HG02588 (cell line): ENCODE measurements at regions not wholly inside any gene's neighbourhood (a gene's known extent, or its start where the extent isn't known, plus 50 kb on each side); places are given as distances from the start of the nearest gene placed in this dataset.
"Not testable (repeated sequence)": the region's sequence is repeated elsewhere in the genome, so short reads cannot be mapped to it uniquely, and the experiment has no call there.

ENCODE experiments used
- ATAC-seq: cut with Tn5 transposase; IDR thresholded peaks from one replicate; pipeline ENCODE4 v1.9.1; 2021; ENCODE audit warnings: mild to moderate bottlenecking, moderate library complexity; ENCODE audit not compliant: unreplicated experiment

DNA sequence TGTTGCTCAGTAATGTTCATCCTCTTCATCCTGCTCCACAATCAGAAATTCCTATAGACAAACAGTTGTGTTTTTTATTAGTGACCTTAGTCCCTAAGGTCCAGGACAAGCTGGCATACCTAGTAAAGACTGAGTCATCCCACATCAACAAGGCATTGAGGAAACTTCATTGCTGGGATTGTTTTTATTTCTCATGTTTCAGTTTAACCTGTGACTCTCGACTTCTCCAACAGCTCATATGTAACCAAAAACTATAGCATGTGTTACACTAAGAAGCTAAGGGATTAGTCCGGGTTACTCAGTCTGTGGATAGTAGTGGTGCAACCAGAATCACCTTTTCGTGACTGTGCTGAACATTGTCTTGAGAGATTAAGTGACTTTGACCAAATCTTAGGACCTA lies 292.1 kb downstream of the RDH14 start:
- no peak for ATAC-seq

- no peak for ATAC-seq
These were observed 293.0 kb downstream of the RDH14 start for GRCh38 chr2:18267501-18267900.

GRCh38 chr2:18266699-18267098 lies 293.8 kb downstream of the RDH14 start:
- ATAC-seq, result not testable (repeated sequence)

- ATAC-seq, result no peak
These were observed 294.6 kb downstream of the RDH14 start for GRCh38 chr2:18265614-18266586.

- ATAC-seq, result no peak
These were observed 297.9 kb downstream of the RDH14 start for GRCh38 chr2:18262601-18263000.

DNA sequence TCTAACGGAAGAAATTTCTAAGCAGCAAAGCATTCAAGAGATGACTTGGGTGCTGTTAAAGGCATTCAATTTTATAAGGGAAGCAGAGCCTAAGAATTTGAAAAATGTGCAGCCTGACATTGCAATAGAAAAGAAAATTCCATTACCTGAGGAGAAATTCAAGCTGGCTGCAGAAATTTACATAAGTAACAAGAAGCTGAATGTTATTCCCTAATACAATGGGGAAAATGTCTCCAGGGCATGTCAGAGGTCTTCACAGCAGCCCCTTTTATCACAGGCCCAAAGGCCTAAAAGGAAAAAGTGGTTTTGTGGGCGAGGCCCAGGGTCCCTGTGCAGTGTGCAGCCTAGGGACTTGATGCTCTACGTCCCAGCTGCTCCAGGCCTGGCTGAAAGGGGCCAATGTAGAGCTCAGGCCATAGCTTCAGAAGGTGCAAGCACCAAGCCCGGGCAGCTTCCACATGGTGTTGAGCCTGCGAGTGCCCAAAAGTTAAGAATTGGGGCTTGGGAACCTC lies 306.7 kb downstream of the RDH14 start:
- ATAC-seq, result no peak

GRCh38 chr2:18251486-18251885 lies 309.0 kb downstream of the RDH14 start:
- no peak for ATAC-seq

- ATAC-seq, result no peak
These were observed 313.0 kb downstream of the RDH14 start for GRCh38 chr2:18247282-18248110.

DNA sequence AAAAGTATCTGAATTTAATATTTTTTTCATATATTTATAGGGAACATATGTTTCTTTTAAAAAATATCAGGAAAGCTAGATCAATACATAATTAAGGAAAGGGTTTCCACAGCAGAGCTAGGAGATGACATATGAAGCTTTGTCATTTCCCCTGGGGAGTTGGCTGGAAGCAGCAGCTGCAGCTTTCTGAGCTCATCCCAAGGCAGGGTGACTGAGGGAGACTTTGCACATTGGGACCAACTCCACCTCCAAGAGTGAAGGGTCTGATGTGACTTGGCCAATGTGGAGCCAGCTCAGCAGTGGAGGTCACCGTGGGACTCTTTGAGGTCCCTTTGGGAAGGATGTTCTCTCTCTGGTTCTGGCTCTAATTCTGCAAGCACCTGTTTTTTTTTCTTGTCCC lies 315.1 kb downstream of the RDH14 start:
- ATAC-seq, result no peak

GRCh38 chr2:18244845-18245244 lies 315.6 kb downstream of the RDH14 start:
- ATAC-seq, result no peak

GRCh38 chr2:18243816-18244215 lies 316.6 kb downstream of the RDH14 start:
- ATAC-seq, result no peak

DNA sequence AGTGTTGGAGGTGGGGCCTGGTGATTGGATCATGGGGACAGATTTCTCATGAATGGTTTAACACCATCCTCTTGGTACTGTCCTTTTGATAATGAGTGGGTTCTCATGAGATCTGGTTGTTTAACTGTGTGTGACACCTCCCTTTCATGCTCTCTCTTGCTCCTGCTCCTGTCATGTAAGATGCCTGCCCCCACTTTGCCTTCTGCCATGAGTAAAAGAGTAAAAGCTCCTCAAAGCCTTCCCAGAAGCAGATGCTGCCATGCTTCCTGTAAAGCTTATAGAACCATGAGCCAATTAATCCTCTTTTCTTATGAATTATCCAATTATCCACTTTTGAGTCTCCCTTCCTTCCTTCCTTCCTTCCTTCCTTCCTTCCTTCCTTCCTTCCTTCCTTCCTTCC lies 317.7 kb downstream of the RDH14 start:
- ATAC-seq, result no peak

DNA sequence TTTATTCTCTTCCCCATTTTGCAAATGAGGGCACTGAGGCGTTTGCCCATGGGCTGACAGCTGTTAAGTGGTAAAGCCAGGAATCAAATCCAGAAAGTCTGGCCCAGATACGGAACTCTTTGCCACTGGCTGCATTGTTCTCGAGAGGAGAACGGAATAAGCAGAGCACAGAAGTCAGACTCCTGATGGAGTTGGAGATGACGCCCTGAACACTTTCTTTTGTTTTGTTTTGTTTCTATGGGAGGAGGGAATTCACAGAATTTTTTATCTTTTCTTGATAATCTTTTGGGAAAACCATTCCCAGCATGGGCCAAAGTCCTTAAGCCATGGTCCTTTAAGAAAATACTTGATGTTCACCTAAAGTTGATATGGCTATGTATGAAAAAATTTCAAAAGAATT lies 322.2 kb downstream of the RDH14 start:
- no peak for ATAC-seq

DNA sequence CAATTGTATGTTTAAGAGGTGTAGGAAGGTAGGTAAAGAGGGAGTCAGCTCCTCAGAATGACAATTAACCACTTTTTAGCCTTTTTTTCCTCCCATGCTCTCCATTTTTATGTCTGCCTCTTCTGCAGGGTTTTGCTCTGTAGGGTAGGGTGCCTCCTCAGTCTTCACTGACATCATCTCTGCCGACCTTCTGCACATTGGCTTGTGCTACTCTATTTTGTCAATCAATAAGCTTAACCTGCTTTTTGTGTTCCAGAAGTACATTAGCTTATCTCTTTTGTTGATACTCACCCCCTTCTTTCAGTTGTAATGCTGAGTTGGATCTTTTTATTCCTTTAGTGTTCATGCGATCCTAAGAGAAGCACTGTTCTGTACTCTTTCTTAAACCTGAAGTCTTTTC lies 323.2 kb downstream of the RDH14 start:
- no peak for ATAC-seq

DNA sequence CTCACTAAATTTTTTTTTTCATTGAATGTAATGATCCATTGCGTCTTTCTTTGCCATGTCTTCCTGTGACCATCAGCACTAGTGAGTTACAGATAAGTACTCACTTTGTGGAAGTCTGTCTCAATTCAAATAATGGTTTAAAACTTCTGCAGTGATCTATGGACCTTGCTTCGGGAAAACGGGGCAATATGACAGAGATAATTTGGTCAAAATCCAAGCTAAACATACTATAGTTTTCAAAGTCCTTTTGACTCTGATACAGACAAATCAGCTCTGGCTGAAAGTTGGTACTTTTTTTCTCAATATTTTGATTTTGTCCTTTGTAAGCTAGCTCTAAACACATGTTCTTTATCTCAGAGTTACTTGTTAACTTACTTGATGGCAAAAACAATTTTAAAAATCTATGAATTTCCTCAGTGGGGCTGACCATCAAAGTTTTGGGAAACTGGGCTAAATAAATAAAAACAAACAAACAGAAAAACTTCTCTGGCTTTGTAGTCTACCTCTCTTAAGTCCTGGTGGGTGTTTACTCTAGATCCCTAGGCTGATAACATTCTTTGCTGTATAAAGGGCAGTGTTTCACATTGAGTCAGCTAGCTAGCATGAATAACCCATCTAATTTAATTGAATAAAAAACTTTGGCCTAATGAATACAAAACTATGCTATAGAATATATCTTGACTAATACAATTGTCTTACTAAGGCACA lies 327.6 kb downstream of the RDH14 start:
- no peak for ATAC-seq

DNA sequence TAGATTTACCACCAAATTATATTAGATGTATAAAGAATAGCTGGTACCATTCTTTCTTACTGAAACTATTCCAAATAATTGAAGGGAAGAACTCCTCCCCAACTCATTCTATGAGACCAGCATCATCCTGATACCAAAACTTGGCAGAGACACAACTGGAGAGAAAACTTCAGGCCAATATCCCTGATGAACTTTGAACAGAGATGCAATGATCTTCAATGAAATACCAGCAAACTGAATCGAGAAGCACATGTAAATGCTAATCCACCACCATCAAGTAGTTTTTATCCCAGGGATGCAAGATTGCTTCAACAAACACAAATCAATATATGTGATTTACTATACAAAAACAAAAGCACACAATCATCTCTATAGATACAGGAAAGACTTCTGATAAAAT lies 329.8 kb downstream of the RDH14 start:
- ATAC-seq, result no peak

GRCh38 chr2:18219676-18220075 lies 340.8 kb downstream of the RDH14 start:
- ATAC-seq, result no peak

DNA sequence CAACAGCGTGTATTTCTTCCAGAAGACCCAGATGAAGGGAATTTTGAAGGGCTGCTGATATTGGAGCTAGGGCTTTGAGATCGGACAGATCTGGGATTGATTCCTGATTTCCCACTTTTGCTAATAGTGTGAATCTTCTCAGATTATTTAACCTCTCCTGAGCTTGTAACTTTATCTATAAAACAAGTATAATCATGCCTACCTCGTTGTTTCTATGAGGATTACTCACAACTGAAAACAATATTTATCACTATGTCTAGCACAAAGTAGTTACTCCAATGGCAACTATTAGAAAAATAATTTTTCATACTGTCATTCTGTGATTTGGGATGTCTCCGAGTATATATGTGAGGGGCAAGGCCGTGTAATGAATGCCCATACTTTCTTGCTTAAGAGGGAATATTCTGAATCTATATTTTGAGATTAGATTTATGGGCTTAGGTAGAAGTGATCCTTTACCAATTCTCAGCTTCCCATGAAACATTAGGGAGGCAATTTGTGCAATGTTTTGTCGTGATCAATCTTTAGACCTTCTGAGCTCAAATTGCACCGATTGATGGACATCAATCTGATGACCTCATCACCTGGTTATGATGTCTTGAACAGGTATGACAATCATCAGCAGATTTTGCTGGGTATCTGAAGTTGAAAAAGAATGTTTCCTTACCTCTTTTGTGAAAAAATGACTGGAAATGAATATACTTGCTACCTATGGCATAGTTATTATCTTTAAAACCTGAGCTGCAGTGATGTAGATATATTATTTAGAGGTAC lies 339.9 kb downstream of the KCNS3 start:
- ATAC-seq, result no peak

GRCh38 chr2:18214936-18215335 lies 336.5 kb downstream of the KCNS3 start:
- no peak for ATAC-seq

- no peak for ATAC-seq
These were observed 335.5 kb downstream of the KCNS3 start for GRCh38 chr2:18213986-18214385.
